Osteocyte (in vitro differentiated cells): ENCODE measurements at regions not wholly inside any gene's neighbourhood (a gene's known extent, or its start where the extent isn't known, plus 50 kb on each side); places are given as distances from the start of the nearest gene placed in this dataset.

Experiments
- DNase-seq: peaks from one replicate; pipeline ENCODE4 v3.0.0; 2021; ENCODE audit warnings: mixed read lengths; ENCODE audit not compliant: unreplicated experiment; ENCODE audit errors: extremely low spot score
- H3K27ac Mint-ChIP-seq: one replicate; pipeline ENCODE4 v1.8.0; 2021; ENCODE audit warnings: mild to moderate bottlenecking, mixed read lengths; ENCODE audit not compliant: unreplicated experiment
- H3K27me3 Mint-ChIP-seq: one replicate; pipeline ENCODE4 v1.8.0; 2021; ENCODE audit warnings: mixed read lengths; ENCODE audit not compliant: unreplicated experiment
- H3K36me3 Mint-ChIP-seq: one replicate; pipeline ENCODE4 v1.8.0; 2021; ENCODE audit warnings: mixed read lengths; ENCODE audit not compliant: unreplicated experiment
- H3K4me1 Mint-ChIP-seq: one replicate; pipeline ENCODE4 v1.8.0; 2021; ENCODE audit warnings: mixed read lengths; ENCODE audit not compliant: unreplicated experiment
- H3K4me3 Mint-ChIP-seq: one replicate; pipeline ENCODE4 v1.8.0; 2021; ENCODE audit warnings: mild to moderate bottlenecking, moderate library complexity, mixed read lengths; ENCODE audit not compliant: unreplicated experiment
- H3K9me3 Mint-ChIP-seq: one replicate; pipeline ENCODE4 v1.8.0; 2021; ENCODE audit warnings: mixed read lengths; ENCODE audit not compliant: unreplicated experiment
- TF ChIP-seq, protein P1 (sequence below): fragments of 200-600 bp; sonication (generic); IDR thresholded peaks from 2 replicates; pipeline ENCODE4 v1.5.0; 2021; ENCODE audit warnings: antibody characterized with exemption, mild to moderate bottlenecking, moderate library complexity

DNA sequence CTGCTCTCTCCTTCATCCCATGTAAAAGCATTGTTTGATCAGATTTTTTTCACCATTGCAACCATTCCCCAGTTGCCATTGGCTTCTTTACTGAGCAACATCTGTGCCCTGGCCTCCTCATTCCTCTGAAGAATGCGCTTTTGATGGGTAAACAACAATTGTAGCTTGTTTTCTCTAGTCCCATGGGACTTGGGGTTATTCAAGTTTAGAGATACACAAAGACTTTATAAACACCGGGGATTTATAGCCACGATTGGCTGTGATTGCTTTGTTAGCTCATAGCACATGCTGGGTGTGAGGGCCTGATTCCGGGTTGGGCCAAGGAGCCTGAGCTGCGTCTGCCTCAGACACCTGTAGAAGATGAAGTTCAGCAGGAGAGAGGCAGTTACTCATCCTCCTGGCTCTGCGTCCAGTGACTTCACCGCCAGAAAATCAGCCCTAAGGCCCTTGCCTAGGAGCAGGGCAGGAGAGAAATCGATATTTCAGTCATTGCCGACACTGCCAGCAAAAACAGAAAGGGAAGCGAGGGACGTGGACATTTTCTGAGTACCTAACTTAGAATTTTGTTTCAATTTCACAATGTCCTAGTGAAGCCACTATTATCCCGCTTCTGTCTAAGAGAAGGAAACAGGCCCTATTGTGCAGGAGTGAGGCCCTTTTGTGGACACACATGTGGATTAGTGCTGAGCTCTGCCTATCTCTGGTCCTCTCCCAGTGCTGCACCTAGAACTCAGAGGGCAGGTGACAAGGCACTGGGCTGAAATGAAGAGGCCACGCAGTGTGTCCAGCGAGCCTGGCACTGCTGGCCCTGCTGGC lies 159.8 kb upstream of the USP24 start:
- H3K27me3 Mint-ChIP-seq = no peaks in the 10 kb centered on the region
- TF ChIP-seq, protein P1, sequence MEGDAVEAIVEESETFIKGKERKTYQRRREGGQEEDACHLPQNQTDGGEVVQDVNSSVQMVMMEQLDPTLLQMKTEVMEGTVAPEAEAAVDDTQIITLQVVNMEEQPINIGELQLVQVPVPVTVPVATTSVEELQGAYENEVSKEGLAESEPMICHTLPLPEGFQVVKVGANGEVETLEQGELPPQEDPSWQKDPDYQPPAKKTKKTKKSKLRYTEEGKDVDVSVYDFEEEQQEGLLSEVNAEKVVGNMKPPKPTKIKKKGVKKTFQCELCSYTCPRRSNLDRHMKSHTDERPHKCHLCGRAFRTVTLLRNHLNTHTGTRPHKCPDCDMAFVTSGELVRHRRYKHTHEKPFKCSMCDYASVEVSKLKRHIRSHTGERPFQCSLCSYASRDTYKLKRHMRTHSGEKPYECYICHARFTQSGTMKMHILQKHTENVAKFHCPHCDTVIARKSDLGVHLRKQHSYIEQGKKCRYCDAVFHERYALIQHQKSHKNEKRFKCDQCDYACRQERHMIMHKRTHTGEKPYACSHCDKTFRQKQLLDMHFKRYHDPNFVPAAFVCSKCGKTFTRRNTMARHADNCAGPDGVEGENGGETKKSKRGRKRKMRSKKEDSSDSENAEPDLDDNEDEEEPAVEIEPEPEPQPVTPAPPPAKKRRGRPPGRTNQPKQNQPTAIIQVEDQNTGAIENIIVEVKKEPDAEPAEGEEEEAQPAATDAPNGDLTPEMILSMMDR = no peak
- no peak overlapping the region for H3K27ac Mint-ChIP-seq
- DNase-seq = no peak
- no peak overlapping the region for H3K4me3 Mint-ChIP-seq
- no peaks in the 10 kb centered on the region for H3K36me3 Mint-ChIP-seq
- no peaks in the 10 kb centered on the region for H3K9me3 Mint-ChIP-seq
- peaks cover 20% of the 10 kb centered on the region for H3K4me1 Mint-ChIP-seq

DNA sequence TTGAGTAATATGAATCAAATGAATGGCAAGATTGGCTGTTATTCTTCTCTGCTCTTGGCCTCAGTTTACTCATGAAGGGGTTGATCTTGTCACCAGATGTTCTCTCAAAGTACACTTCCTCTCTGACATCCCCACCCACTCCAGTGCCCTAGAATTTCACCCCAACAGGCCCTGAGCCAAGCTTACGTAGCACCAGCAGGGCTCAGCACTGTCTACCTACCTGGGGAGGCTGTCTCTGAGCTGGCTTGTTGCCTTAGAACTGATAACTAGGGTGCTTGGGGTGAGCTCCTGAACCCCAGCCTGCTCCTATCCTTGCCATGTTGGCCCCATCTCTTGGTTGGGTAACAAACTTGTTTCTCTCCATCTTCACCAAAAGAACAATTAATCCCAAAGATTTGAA lies 159.1 kb upstream of the USP24 start:
- Mint-ChIP-seq H3K27me3 (no peaks in the 10 kb centered on the region), H3K4me3 (no peak overlapping the region), H3K4me1 (peaks cover 15% of the 10 kb centered on the region), H3K36me3 (no peaks in the 10 kb centered on the region), H3K9me3 (no peaks in the 10 kb centered on the region), H3K27ac (no peak overlapping the region)
- TF ChIP-seq, protein P1 = no peak
- no peak for DNase-seq

DNA sequence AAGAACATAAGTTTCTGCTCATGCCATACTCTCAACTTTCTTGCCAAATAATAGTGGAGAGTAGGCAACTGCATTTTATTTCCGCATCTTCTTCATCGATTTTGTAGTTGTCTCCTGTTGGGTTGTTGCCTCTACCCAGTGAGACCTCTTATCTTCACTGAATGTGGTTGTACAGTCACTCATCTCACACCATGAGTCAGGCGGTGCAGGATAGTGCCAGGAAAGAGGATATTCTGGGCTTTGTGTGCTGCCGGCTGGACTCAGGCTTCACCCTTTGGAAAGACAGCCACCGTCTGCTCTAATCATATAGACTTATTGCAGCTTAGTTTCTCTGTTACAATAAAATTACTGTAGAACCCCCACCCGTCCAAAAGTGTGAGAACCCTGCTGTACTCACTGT lies 154.3 kb upstream of the USP24 start:
- TF ChIP-seq, protein P1 = no peak
- Mint-ChIP-seq H3K27me3 (no peaks in the 10 kb centered on the region), H3K36me3 (no peaks in the 10 kb centered on the region), H3K4me3 (no peak overlapping the region), H3K4me1 (no peaks in the 10 kb centered on the region), H3K27ac (no peak overlapping the region), H3K9me3 (no peaks in the 10 kb centered on the region)
- DNase-seq = no peak

DNA sequence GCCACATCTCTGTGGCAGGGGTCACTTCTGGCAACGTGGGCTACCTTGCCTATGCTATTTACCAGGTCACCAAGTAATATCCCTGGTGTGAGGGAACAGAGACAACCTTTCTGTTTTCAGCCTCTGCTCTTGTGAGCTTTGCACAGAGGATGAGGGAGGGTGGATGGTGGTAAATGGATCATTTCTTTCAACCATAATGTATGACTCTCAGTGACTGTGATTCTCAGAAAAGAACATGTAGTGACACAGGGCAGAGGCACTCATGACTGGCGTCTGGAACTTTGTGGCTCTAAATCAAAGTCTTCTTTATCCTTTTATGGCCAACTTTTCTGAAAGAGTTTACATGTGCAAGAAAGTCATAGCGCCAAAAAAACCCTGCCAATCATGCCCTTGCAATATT lies 153.5 kb upstream of the USP24 start:
- H3K36me3 Mint-ChIP-seq = no peaks in the 10 kb centered on the region
- H3K9me3 Mint-ChIP-seq = no peaks in the 10 kb centered on the region
- no peak overlapping the region for H3K27ac Mint-ChIP-seq
- no peaks in the 10 kb centered on the region for H3K27me3 Mint-ChIP-seq
- TF ChIP-seq, protein P1 = no peak
- H3K4me3 Mint-ChIP-seq = no peak overlapping the region
- DNase-seq = peak; percentile 32
- H3K4me1 Mint-ChIP-seq = no peaks in the 10 kb centered on the region

DNA sequence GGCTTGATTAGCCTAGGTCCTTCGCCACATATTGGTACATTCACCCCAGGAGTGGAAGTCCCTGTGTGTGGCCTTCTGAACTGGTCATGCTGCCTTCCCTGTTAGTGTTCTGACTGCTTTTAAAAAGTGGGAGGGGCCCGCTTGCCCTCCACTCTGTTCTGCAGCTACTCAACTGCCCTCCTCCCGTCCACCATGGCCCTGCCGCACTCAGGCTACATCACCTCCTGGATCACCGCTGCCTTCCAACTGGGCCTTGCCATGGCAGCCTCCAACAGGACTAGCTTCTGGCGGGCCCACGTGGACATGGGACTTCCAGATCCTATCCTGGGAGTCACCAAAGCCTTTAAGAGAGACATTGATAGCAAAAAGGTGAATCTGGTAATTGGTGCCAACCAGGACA lies 152.1 kb upstream of the USP24 start:
- Mint-ChIP-seq H3K27ac (no peak overlapping the region), H3K4me3 (no peak overlapping the region), H3K9me3 (no peaks in the 10 kb centered on the region), H3K4me1 (peaks cover 5% of the 10 kb centered on the region), H3K36me3 (no peaks in the 10 kb centered on the region), H3K27me3 (no peaks in the 10 kb centered on the region)
- peak; percentile 73 for DNase-seq
- TF ChIP-seq, protein P1 = no peak
